NT2/D1 (cell line): ENCODE measurements at regions not wholly inside any gene's neighbourhood (a gene's known extent, or its start where the extent isn't known, plus 50 kb on each side); places are given as distances from the start of the nearest gene placed in this dataset.

Source experiments
- SUZ12 ChIP-seq: IDR thresholded peaks from 2 replicates; pipeline ENCODE4 v1.6.1; 2011; ENCODE audit not compliant: insufficient read length, insufficient read depth; ENCODE audit errors: extremely low read depth
- YY1 ChIP-seq: IDR thresholded peaks from 2 replicates; pipeline ENCODE4 v1.6.1; 2011; ENCODE audit not compliant: insufficient read length, insufficient read depth

GRCh38 chr11:133676265-133676664, 144.0 kb upstream of the OPCML start:
- TF ChIP-seq YY1 (no peak), SUZ12 (no peak)
